ENCODE measurements at regions not wholly inside any gene's neighbourhood (a gene's known extent, or its start where the extent isn't known, plus 50 kb on each side); places are given as distances from the start of the nearest gene placed in this dataset.

GRCh38 chr18:1053331-1054315, 149.0 kb downstream of the ADCYAP1 start:
- ChIA-PET POLR2A (no interaction called here), CTCF (no interaction called here)
- no peak for TF ChIP-seq HDGF (IDR thresholded peaks at IDR 0.05; ENCODE audit: borderline replicate concordance)
- TF ChIP-seq ARNT (IDR thresholded peaks at IDR 0.05), result no peak
- TF ChIP-seq FOXM1 (IDR thresholded peaks at IDR 0.05; ENCODE audit: borderline replicate concordance), result no peak
- no peak for TF ChIP-seq ZNF384 (IDR thresholded peaks at IDR 0.05)
- TF ChIP-seq FOXK2 (IDR thresholded peaks at IDR 0.05), result no peak
- TF ChIP-seq L3MBTL2 (conservative IDR thresholded peaks at IDR 0.05), result no peak
- TF ChIP-seq LEF1 (IDR thresholded peaks at IDR 0.05; ENCODE audit: borderline replicate concordance), result no peak
- TF ChIP-seq FOXA1 (IDR thresholded peaks at IDR 0.05), result no peak
- TF ChIP-seq SUZ12 (IDR thresholded peaks at IDR 0.05), result no peak
- no peak for TF ChIP-seq BHLHE40 (IDR thresholded peaks at IDR 0.05; ENCODE audit: borderline replicate concordance)
- TF ChIP-seq TARDBP (IDR thresholded peaks at IDR 0.05), result no peak
- no peak for TF ChIP-seq CTBP1 (IDR thresholded peaks at IDR 0.05; ENCODE audit: borderline replicate concordance)
- no peak for TF ChIP-seq SP1 (IDR thresholded peaks at IDR 0.05)
- TF ChIP-seq NFRKB (IDR thresholded peaks at IDR 0.05), result no peak
- TF ChIP-seq ELF4 (IDR thresholded peaks at IDR 0.05), result no peak
- TF ChIP-seq PKNOX1 (IDR thresholded peaks at IDR 0.05), result no peak
- no peak for DNase-seq (ENCODE audit: extremely low spot score)

- DNase-seq (ENCODE audit: extremely low spot score), result no peak
- no peak for TF ChIP-seq SP1 (IDR thresholded peaks at IDR 0.05)
- TF ChIP-seq SUZ12 (IDR thresholded peaks at IDR 0.05), result no peak
- no peak for TF ChIP-seq CTBP1 (IDR thresholded peaks at IDR 0.05; ENCODE audit: borderline replicate concordance)
- no peak for TF ChIP-seq NFRKB (IDR thresholded peaks at IDR 0.05)
- no peak for TF ChIP-seq L3MBTL2 (conservative IDR thresholded peaks at IDR 0.05)
- CTCF ChIA-PET, result no interaction called here
- POLR2A ChIA-PET, result no interaction called here
Measured at GRCh38 chr18:1056404-1056803, 151.7 kb downstream of the ADCYAP1 start.

- POLR2A ChIA-PET, result no interaction called here
Measured at GRCh38 chr18:1057367-1057766, 152.7 kb downstream of the ADCYAP1 start.

GRCh38 chr18:1062588-1062987, 157.9 kb downstream of the ADCYAP1 start:
- TF ChIP-seq NFRKB (IDR thresholded peaks at IDR 0.05) (no peak), BHLHE40 (IDR thresholded peaks at IDR 0.05; ENCODE audit: borderline replicate concordance) (no peak), ZNF384 (IDR thresholded peaks at IDR 0.05) (no peak), CTBP1 (IDR thresholded peaks at IDR 0.05; ENCODE audit: borderline replicate concordance) (no peak), ARNT (IDR thresholded peaks at IDR 0.05) (no peak), LEF1 (IDR thresholded peaks at IDR 0.05; ENCODE audit: borderline replicate concordance) (no peak), ELF4 (IDR thresholded peaks at IDR 0.05) (no peak), L3MBTL2 (conservative IDR thresholded peaks at IDR 0.05) (no peak), SUZ12 (IDR thresholded peaks at IDR 0.05) (no peak), FOXA1 (IDR thresholded peaks at IDR 0.05) (no peak)
- ChIA-PET CTCF (no interaction called here), POLR2A (no interaction called here)
- DNase-seq (ENCODE audit: extremely low spot score), result no peak

More at GRCh38 chr18:1057367-1057766, 152.7 kb downstream of the ADCYAP1 start:
- no peak for TF ChIP-seq NFRKB (IDR thresholded peaks at IDR 0.05)
- no peak for TF ChIP-seq ARNT (IDR thresholded peaks at IDR 0.05)
- TF ChIP-seq BHLHE40 (IDR thresholded peaks at IDR 0.05; ENCODE audit: borderline replicate concordance), result no peak
- TF ChIP-seq HDGF (IDR thresholded peaks at IDR 0.05; ENCODE audit: borderline replicate concordance), result no peak
- TF ChIP-seq SUZ12 (IDR thresholded peaks at IDR 0.05), result no peak
- no peak for TF ChIP-seq ELF4 (IDR thresholded peaks at IDR 0.05)
- no peak for TF ChIP-seq FOXK2 (IDR thresholded peaks at IDR 0.05)
- no peak for TF ChIP-seq LEF1 (IDR thresholded peaks at IDR 0.05; ENCODE audit: borderline replicate concordance)
- no peak for TF ChIP-seq CTBP1 (IDR thresholded peaks at IDR 0.05; ENCODE audit: borderline replicate concordance)
- no peak for TF ChIP-seq FOXM1 (IDR thresholded peaks at IDR 0.05; ENCODE audit: borderline replicate concordance)
- TF ChIP-seq SP1 (IDR thresholded peaks at IDR 0.05), result no peak
- TF ChIP-seq L3MBTL2 (conservative IDR thresholded peaks at IDR 0.05), result no peak
- TF ChIP-seq TARDBP (IDR thresholded peaks at IDR 0.05), result no peak
- TF ChIP-seq PKNOX1 (IDR thresholded peaks at IDR 0.05), result no peak
- TF ChIP-seq FOXA1 (IDR thresholded peaks at IDR 0.05), result no peak
- DNase-seq (ENCODE audit: extremely low spot score), result no peak
- CTCF ChIA-PET, result no interaction called here

GRCh38 chr18:1075322-1075721, 170.7 kb downstream of the ADCYAP1 start:
- POLR2A ChIA-PET, result no interaction called here
- CTCF ChIA-PET, result no interaction called here
- TF ChIP-seq TARDBP (IDR thresholded peaks at IDR 0.05) (no peak), FOXK2 (IDR thresholded peaks at IDR 0.05) (no peak), CTBP1 (IDR thresholded peaks at IDR 0.05; ENCODE audit: borderline replicate concordance) (no peak), FOXA1 (IDR thresholded peaks at IDR 0.05) (no peak), HDGF (IDR thresholded peaks at IDR 0.05; ENCODE audit: borderline replicate concordance) (no peak), LEF1 (IDR thresholded peaks at IDR 0.05; ENCODE audit: borderline replicate concordance) (no peak), L3MBTL2 (conservative IDR thresholded peaks at IDR 0.05) (no peak), FOXM1 (IDR thresholded peaks at IDR 0.05; ENCODE audit: borderline replicate concordance) (no peak), ZNF384 (IDR thresholded peaks at IDR 0.05) (no peak), SP1 (IDR thresholded peaks at IDR 0.05) (no peak), BHLHE40 (IDR thresholded peaks at IDR 0.05; ENCODE audit: borderline replicate concordance) (no peak), ELF4 (IDR thresholded peaks at IDR 0.05) (no peak), ARNT (IDR thresholded peaks at IDR 0.05) (no peak), PKNOX1 (IDR thresholded peaks at IDR 0.05) (no peak)
- DNase-seq (ENCODE audit: extremely low spot score), result no peak

Data from HEK293T (cell line).